ENCODE measurements at regions not wholly inside any gene's neighbourhood (a gene's known extent, or its start where the extent isn't known, plus 50 kb on each side); places are given as distances from the start of the nearest gene placed in this dataset.

- no peaks in the 10 kb centered on the region for H3K9me3 ChIP-seq
- TF ChIP-seq POLR2AphosphoS5 (IDR thresholded peaks at IDR 0.05; ENCODE audit: insufficient read depth in 1 of 2, low read depth in 1 of 2) = no peak
- TF ChIP-seq POLR2A (IDR thresholded peaks at IDR 0.05) = no peak
- TF ChIP-seq CTCF (IDR thresholded peaks at IDR 0.05) = no peak
- no peaks in the 10 kb centered on the region for H3K27me3 ChIP-seq
- DNase-seq (ENCODE audit: extremely low spot score in 2 of 2) = no peak
- no peaks in the 10 kb centered on the region for H3K36me3 ChIP-seq
- intact Hi-C loops (cut with DNase I) = no loop called here
- H3K4me1 ChIP-seq = no peaks in the 10 kb centered on the region
- H3K4me3 ChIP-seq = no peak overlapping the region
- no peak overlapping the region for H3K27ac ChIP-seq
Observed at GRCh38 chr7:124261710-124262109, 228.8 kb upstream of the TMEM229A start.

- no peaks in the 10 kb centered on the region for H3K27me3 ChIP-seq
- H3K9me3 ChIP-seq = no peaks in the 10 kb centered on the region
- H3K27ac ChIP-seq = no peak overlapping the region
- TF ChIP-seq POLR2AphosphoS5 (IDR thresholded peaks at IDR 0.05; ENCODE audit: insufficient read depth in 1 of 2, low read depth in 1 of 2) = no peak
- no peak for TF ChIP-seq CTCF (IDR thresholded peaks at IDR 0.05)
- no peak for TF ChIP-seq POLR2A (IDR thresholded peaks at IDR 0.05)
- no peak overlapping the region for H3K4me3 ChIP-seq
- intact Hi-C loops (cut with DNase I) = no loop called here
- no peaks in the 10 kb centered on the region for H3K36me3 ChIP-seq
- H3K4me1 ChIP-seq = no peaks in the 10 kb centered on the region
- no peak for DNase-seq (ENCODE audit: extremely low spot score in 2 of 2)
Observed at GRCh38 chr7:124257638-124258308, 224.9 kb upstream of the TMEM229A start.

GRCh38 chr7:124255041-124255655 lies 222.3 kb upstream of the TMEM229A start:
- intact Hi-C loops (cut with DNase I) = no loop called here
- no peak overlapping the region for H3K27ac ChIP-seq
- DNase-seq (ENCODE audit: extremely low spot score in 2 of 2) = no peak
- no peaks in the 10 kb centered on the region for H3K4me1 ChIP-seq
- no peaks in the 10 kb centered on the region for H3K27me3 ChIP-seq
- TF ChIP-seq POLR2A (IDR thresholded peaks at IDR 0.05) = no peak
- TF ChIP-seq POLR2AphosphoS5 (IDR thresholded peaks at IDR 0.05; ENCODE audit: insufficient read depth in 1 of 2, low read depth in 1 of 2) = no peak
- no peak for TF ChIP-seq CTCF (IDR thresholded peaks at IDR 0.05)
- no peak overlapping the region for H3K4me3 ChIP-seq
- H3K36me3 ChIP-seq = no peaks in the 10 kb centered on the region
- H3K9me3 ChIP-seq = no peaks in the 10 kb centered on the region

GRCh38 chr7:124254396-124254795 lies 221.5 kb upstream of the TMEM229A start:
- Histone ChIP-seq H3K27me3 (no peaks in the 10 kb centered on the region), H3K27ac (no peak overlapping the region), H3K9me3 (no peaks in the 10 kb centered on the region), H3K4me3 (no peak overlapping the region), H3K4me1 (no peaks in the 10 kb centered on the region), H3K36me3 (no peaks in the 10 kb centered on the region)
- no peak for TF ChIP-seq CTCF (IDR thresholded peaks at IDR 0.05)
- TF ChIP-seq POLR2AphosphoS5 (IDR thresholded peaks at IDR 0.05; ENCODE audit: insufficient read depth in 1 of 2, low read depth in 1 of 2) = no peak
- TF ChIP-seq POLR2A (IDR thresholded peaks at IDR 0.05) = no peak
- intact Hi-C loops (cut with DNase I) = no loop called here
- no peak for DNase-seq (ENCODE audit: extremely low spot score in 2 of 2)

- no peaks in the 10 kb centered on the region for H3K27me3 ChIP-seq
- H3K4me3 ChIP-seq = no peak overlapping the region
- no peak for TF ChIP-seq CTCF (IDR thresholded peaks at IDR 0.05)
- no peak for TF ChIP-seq POLR2A (IDR thresholded peaks at IDR 0.05)
- TF ChIP-seq POLR2AphosphoS5 (IDR thresholded peaks at IDR 0.05; ENCODE audit: insufficient read depth in 1 of 2, low read depth in 1 of 2) = no peak
- H3K4me1 ChIP-seq = no peaks in the 10 kb centered on the region
- no peaks in the 10 kb centered on the region for H3K36me3 ChIP-seq
- intact Hi-C loops (cut with DNase I) = no loop called here
- H3K27ac ChIP-seq = no peak overlapping the region
- no peaks in the 10 kb centered on the region for H3K9me3 ChIP-seq
- DNase-seq (ENCODE audit: extremely low spot score in 2 of 2) = no peak
Observed at GRCh38 chr7:124251636-124252035, 218.8 kb upstream of the TMEM229A start.

Data from vagina (tissue), 2 donors.